IMR-90 (cell line): ENCODE measurements at regions not wholly inside any gene's neighbourhood (a gene's known extent, or its start where the extent isn't known, plus 50 kb on each side); places are given as distances from the start of the nearest gene placed in this dataset.

ENCODE experiments used
- ATAC-seq: fragments of 200-7000 bp; cut with Tn5 transposase; 2 replicates; pipeline ENCODE4 v1.9.1; 2020; ENCODE audit warnings: low read depth, mild to moderate bottlenecking, moderate library complexity
- BruUV-seq: library from RNA; stranded (reverse); fragments of 400-500 nt; replicated peaks from 2 replicates; lab custom pipeline; 2021; lab: Mats Ljungman, UMichigan
- CTCF ChIA-PET: fragments of 300-600 bp; formaldehyde crosslinking; extraction: SDS; loops from one replicate; lab custom pipeline; 2021; ENCODE audit warnings: antibody characterized with exemption; lab: Yijun Ruan, JAX
- POLR2A ChIA-PET: fragments of 300-600 bp; sonication (Branson Sonifier 250); formaldehyde crosslinking; loops from one replicate; lab custom pipeline; 2022; ENCODE audit warnings: antibody characterized with exemption; ENCODE audit not compliant: unreplicated experiment; lab: Charles Lee
- DNase-seq: peaks from one replicate; pipeline ENCODE4 v3.0.0; 2013
- H2AFZ ChIP-seq: replicated peaks from 2 replicates; pipeline ENCODE3; 2013; ENCODE audit warnings: low read length, mild to moderate bottlenecking; ENCODE audit not compliant: poor library complexity
- H2AK5ac ChIP-seq: 2 replicates; pipeline ENCODE4 v1.6.1; 2013; ENCODE audit warnings: low read depth, low read length, inconsistent platforms
- H2AK9ac ChIP-seq: replicated peaks from 2 replicates; pipeline ENCODE3; 2013; ENCODE audit warnings: mild to moderate bottlenecking, low read depth, low read length, moderate library complexity; ENCODE audit not compliant: poor library complexity
- H2BK120ac ChIP-seq: 2 replicates; pipeline ENCODE4 v1.6.1; 2013; ENCODE audit warnings: low read depth, low read length, inconsistent platforms
- H2BK15ac ChIP-seq: 3 replicates; pipeline ENCODE4 v1.6.1; 2013; ENCODE audit warnings: low read depth, low read length, inconsistent platforms
- H2BK20ac ChIP-seq: 2 replicates; pipeline ENCODE4 v1.6.1; 2013; ENCODE audit warnings: low read depth, mild to moderate bottlenecking, inconsistent platforms, low read length, moderate library complexity
- H2BK5ac ChIP-seq: 2 replicates; pipeline ENCODE4 v1.6.1; 2013; ENCODE audit warnings: mild to moderate bottlenecking, low read depth, low read length, inconsistent platforms; ENCODE audit not compliant: poor library complexity, severe bottlenecking
- H3K14ac ChIP-seq: replicated peaks from 2 replicates; pipeline ENCODE4 v1.6.1; 2013; ENCODE audit warnings: low read depth, low read length, inconsistent platforms
- H3K18ac ChIP-seq: 2 replicates; pipeline ENCODE4 v1.6.1; 2013; ENCODE audit warnings: low read depth, low read length, control low read depth
- H3K23ac ChIP-seq: 2 replicates; pipeline ENCODE4 v1.6.1; 2013; ENCODE audit warnings: low read depth, low read length, inconsistent platforms
- H3K27ac ChIP-seq: 2 replicates; pipeline ENCODE4 v1.5.1; 2013; ENCODE audit warnings: mild to moderate bottlenecking, control low read depth, low read length; ENCODE audit not compliant: insufficient read depth
- H3K27me3 ChIP-seq: 2 replicates; pipeline ENCODE4 v1.6.1; 2013; ENCODE audit warnings: low read length; ENCODE audit not compliant: control insufficient read depth, insufficient read depth
- H3K36me3 ChIP-seq: 2 replicates; pipeline ENCODE4 v1.6.1; 2013; ENCODE audit warnings: low read length, mixed read lengths; ENCODE audit not compliant: control insufficient read depth, insufficient read depth
- H3K4ac ChIP-seq: 2 replicates; pipeline ENCODE4 v1.6.1; 2013; ENCODE audit warnings: low read depth, low read length, inconsistent platforms
- H3K4me1 ChIP-seq: 2 replicates; pipeline ENCODE4 v1.6.1; 2013; ENCODE audit warnings: low read length, mixed read lengths; ENCODE audit not compliant: control insufficient read depth, insufficient read depth
- H3K4me2 ChIP-seq: 2 replicates; pipeline ENCODE4 v1.6.1; 2013; ENCODE audit warnings: low read depth, mild to moderate bottlenecking, control low read depth, low read length, moderate library complexity
- H3K4me3 ChIP-seq: 2 replicates; pipeline ENCODE4 v1.5.1; 2013; ENCODE audit warnings: low read depth, mild to moderate bottlenecking, control low read depth, low read length, moderate library complexity; ENCODE audit not compliant: insufficient read depth
- H3K56ac ChIP-seq: 2 replicates; pipeline ENCODE4 v1.6.1; 2013; ENCODE audit warnings: low read length, inconsistent platforms; ENCODE audit not compliant: insufficient read depth; ENCODE audit errors: extremely low read depth
- H3K79me1 ChIP-seq, 2 experiments: 2 replicates each; pipeline ENCODE4 v1.6.1; 2013; ENCODE audit warnings: low read length in 2 of 2, inconsistent platforms in 1 of 2, low read depth in 1 of 2
- H3K9ac ChIP-seq: 2 replicates; pipeline ENCODE4 v1.6.1; 2013; ENCODE audit warnings: low read depth, low read length, control low read depth
- H3K9me1 ChIP-seq: 2 replicates; pipeline ENCODE4 v1.6.1; 2013; ENCODE audit warnings: low read length, inconsistent platforms; ENCODE audit not compliant: insufficient read depth
- H3K9me3 ChIP-seq: 2 replicates; pipeline ENCODE4 v1.6.1; 2013; ENCODE audit warnings: low read length; ENCODE audit not compliant: control insufficient read depth, insufficient read depth
- H4K20me1 ChIP-seq: 2 replicates; pipeline ENCODE4 v1.6.1; 2013; ENCODE audit warnings: low read length, inconsistent platforms; ENCODE audit not compliant: insufficient read depth
- H4K5ac ChIP-seq: 2 replicates; pipeline ENCODE4 v1.6.1; 2013; ENCODE audit warnings: mild to moderate bottlenecking, low read depth, low read length, control low read depth
- H4K8ac ChIP-seq, 2 experiments: 2 replicates each; pipeline ENCODE4 v1.6.1; 2013; ENCODE audit warnings: low read depth in 2 of 2, low read length in 2 of 2, control low read depth in 1 of 2, inconsistent platforms in 1 of 2
- H4K91ac ChIP-seq: 2 replicates; pipeline ENCODE4 v1.6.1; 2013; ENCODE audit warnings: low read depth, low read length, inconsistent platforms; ENCODE audit not compliant: insufficient read depth
- BHLHE40 ChIP-seq: fragments of 150-350 bp; IDR thresholded peaks from 2 replicates; pipeline ENCODE4 v1.6.1; 2016; ENCODE audit warnings: mild to moderate bottlenecking, low read depth, low read length
- CEBPB ChIP-seq: IDR thresholded peaks from 2 replicates; pipeline ENCODE4 v1.6.1; 2012; ENCODE audit warnings: low read depth, low read length, improper control_type of control experiment
- CHD1 ChIP-seq: IDR thresholded peaks from 2 replicates; pipeline ENCODE4 v1.6.1; 2012; ENCODE audit warnings: low read depth, low read length, improper control_type of control experiment
- CTCF ChIP-seq: conservative IDR thresholded peaks from 2 replicates; pipeline ENCODE4 v1.5.1; 2012; ENCODE audit warnings: mild to moderate bottlenecking, low read depth, low read length, improper control_type of control experiment
- ELK1 ChIP-seq: fragments of 150-350 bp; IDR thresholded peaks from 2 replicates; pipeline ENCODE4 v1.6.1; 2016; ENCODE audit warnings: low read depth, mild to moderate bottlenecking, low read length, moderate library complexity, borderline replicate concordance
- FOS ChIP-seq: fragments of 150-350 bp; IDR thresholded peaks from 2 replicates; pipeline ENCODE4 v1.6.1; 2016; ENCODE audit warnings: low read depth, low read length
- MAFK ChIP-seq: IDR thresholded peaks from 2 replicates; pipeline ENCODE4 v1.6.1; 2012; ENCODE audit warnings: low read depth, low read length, improper control_type of control experiment
- MAZ ChIP-seq: IDR thresholded peaks from 2 replicates; pipeline ENCODE4 v1.6.1; 2012; ENCODE audit warnings: low read depth, mild to moderate bottlenecking, low read length, improper control_type of control experiment, moderate library complexity, borderline replicate concordance
- MXI1 ChIP-seq: IDR thresholded peaks from 2 replicates; pipeline ENCODE4 v1.6.1; 2012; ENCODE audit warnings: low read depth, mild to moderate bottlenecking, low read length, moderate library complexity, borderline replicate concordance
- NFE2L2 ChIP-seq: fragments of 150-350 bp; IDR thresholded peaks from 2 replicates; pipeline ENCODE4 v1.6.1; 2016; ENCODE audit warnings: low read depth, mild to moderate bottlenecking, low read length
- POLR2A ChIP-seq: IDR thresholded peaks from 2 replicates; pipeline ENCODE4 v1.6.1; 2012; ENCODE audit warnings: mild to moderate bottlenecking, low read depth, low read length
- RAD21 ChIP-seq: IDR thresholded peaks from 2 replicates; pipeline ENCODE4 v1.6.1; 2012; ENCODE audit warnings: low read length, improper control_type of control experiment
- RCOR1 ChIP-seq: IDR thresholded peaks from 2 replicates; pipeline ENCODE4 v1.6.1; 2012; ENCODE audit warnings: mild to moderate bottlenecking, low read length, improper control_type of control experiment; ENCODE audit not compliant: insufficient replicate concordance
- RFX5 ChIP-seq: IDR thresholded peaks from 2 replicates; pipeline ENCODE4 v1.8.0; 2012; ENCODE audit warnings: low read depth, mild to moderate bottlenecking, low read length, moderate library complexity
- SMC3 ChIP-seq: fragments of 150-350 bp; IDR thresholded peaks from 2 replicates; pipeline ENCODE4 v1.6.1; 2016; ENCODE audit warnings: low read depth, mild to moderate bottlenecking, antibody characterized with exemption, low read length, moderate library complexity
- USF2 ChIP-seq: fragments of 150-350 bp; IDR thresholded peaks from 2 replicates; pipeline ENCODE4 v1.6.1; 2017; ENCODE audit warnings: mild to moderate bottlenecking, antibody characterized with exemption, low read length, low read depth
- WGBS, 2 experiments: methylation state at CpG; one replicate each; pipeline versions ENCODE4 v1.1.5 to v1.1.7; 2013; ENCODE audit warnings: missing lambda C conversion rate in 2 of 2; ENCODE audit not compliant: insufficient read length in 1 of 2; ENCODE audit errors: extremely low coverage in 2 of 2; 5-methylcytosine and 5-hydroxymethylcytosine counted together
- dilution Hi-C: fragments of 300-500 bp; cut with HindIII; formaldehyde crosslinking; loops from one replicate; pipeline ENCODE4 v1.14.3; 2018; ENCODE audit warnings: low sequenced_read_pairs; ENCODE audit not compliant: unreplicated experiment
- in situ Hi-C: fragments of 300-500 bp; cut with MboI; formaldehyde crosslinking; loops from 3 replicates; pipeline ENCODE4 v1.14.3; 2019; ENCODE audit warnings: low sequenced_read_pairs, inconsistent platforms, mixed read lengths
- intact Hi-C: fragments of 100-400 bp; cut with micrococcal nuclease; formaldehyde crosslinking; loops from 2 replicates; pipeline ENCODE4 v1.10.0; 2022

- Histone ChIP-seq H2AFZ (no peak overlapping the region), H4K91ac (no peak overlapping the region), H3K36me3 (no peaks in the 10 kb centered on the region), H2AK9ac (no peak overlapping the region), H3K4me2 (no peak overlapping the region), H3K56ac (no peak overlapping the region), H3K27me3 (peaks cover 2% of the 10 kb centered on the region), H3K9me1 (no peaks in the 10 kb centered on the region), H4K20me1 (no peaks in the 10 kb centered on the region), H3K27ac (no peak overlapping the region), H3K4me3 (no peak overlapping the region), H4K8ac (no peak overlapping the region), H3K4me1 (no peaks in the 10 kb centered on the region), H3K4ac (no peak overlapping the region), H3K9me3 (no peaks in the 10 kb centered on the region), H3K18ac (no peak overlapping the region), H2BK15ac (no peak overlapping the region), H2BK5ac (no peak overlapping the region), H2BK20ac (no peak overlapping the region), H2AK5ac (no peak overlapping the region), H2BK120ac (no peak overlapping the region), H3K23ac (no peak overlapping the region), H3K79me1 (no peaks in the 10 kb centered on the region), H3K9ac (no peak overlapping the region), H3K14ac (no peak overlapping the region), H4K5ac (no peak overlapping the region)
- ChIA-PET POLR2A (no interaction called here), CTCF (no interaction called here)
- no CpG with 5 or more reads among the region's 14 CpGs for WGBS, 2 experiments
- no peak for TF ChIP-seq BHLHE40
- no peak for TF ChIP-seq ELK1
- no peak for TF ChIP-seq NFE2L2
- no peak for TF ChIP-seq CEBPB
- no peak for TF ChIP-seq MAFK
- no peak for TF ChIP-seq POLR2A
- TF ChIP-seq USF2, result no peak
- no peak for TF ChIP-seq RCOR1
- TF ChIP-seq RFX5, result no peak
- no peak for TF ChIP-seq SMC3
- TF ChIP-seq CTCF, result no peak
- no peak for TF ChIP-seq RAD21
- no peak for TF ChIP-seq CHD1
- TF ChIP-seq MXI1, result no peak
- no peak for TF ChIP-seq FOS
- TF ChIP-seq MAZ, result no peak
- dilution Hi-C loops (no loop called here), intact Hi-C loops (loop anchor here (5.0 kb wide), 1 partner anchor 574 kb away; no protein-coding TSS in a partner anchor), in situ Hi-C loops (loop anchor here (10.0 to 25.0 kb wide), 2 partner anchors 714 to 1221 kb away; partner anchors contain the start of gene PRLH)
- ATAC-seq (no peak), DNase-seq (no peak)
- BruUV-seq, result no TSS peak
Measured at GRCh38 chr2:236341067-236341466, 76.9 kb upstream of the ASB18 start.
